Thymus (tissue), 11 donors: ENCODE measurements at regions not wholly inside any gene's neighbourhood (a gene's known extent, or its start where the extent isn't known, plus 50 kb on each side); places are given as distances from the start of the nearest gene placed in this dataset.

Source experiments
- DNase-seq, 9 donors: peaks; one replicate each; pipeline ENCODE4 v3.0.0-alpha.2; 2013; ENCODE audit warnings: low spot score in 9 of 9, low read depth in 6 of 9, missing footprints in 1 of 9
- H3K27ac ChIP-seq, 2 donors: one replicate each; pipeline ENCODE4 v1.5.1; 2013; ENCODE audit warnings: control low read depth in 1 of 2, low read depth in 1 of 2, low read length in 1 of 2, mild to moderate bottlenecking in 1 of 2, moderate library complexity in 1 of 2
- H3K27me3 ChIP-seq, 2 donors: one replicate each; pipeline ENCODE4 v1.5.1; 2013; ENCODE audit warnings: low read length in 1 of 2; ENCODE audit not compliant: control insufficient read depth in 2 of 2, insufficient read depth in 1 of 2
- H3K36me3 ChIP-seq, 2 donors: one replicate each; pipeline ENCODE4 v1.5.1; 2013; ENCODE audit warnings: low read length in 1 of 2, mild to moderate bottlenecking in 1 of 2, moderate library complexity in 1 of 2; ENCODE audit not compliant: control insufficient read depth in 2 of 2, insufficient read depth in 2 of 2
- H3K4me1 ChIP-seq, 2 donors: one replicate each; pipeline ENCODE4 v1.5.1; 2013; ENCODE audit warnings: low read length in 2 of 2; ENCODE audit not compliant: control insufficient read depth in 2 of 2, insufficient read depth in 2 of 2
- H3K4me3 ChIP-seq, 2 donors: one replicate each; pipeline ENCODE4 v1.5.1; 2013; ENCODE audit warnings: low read length in 2 of 2, control low read depth in 1 of 2, mild to moderate bottlenecking in 1 of 2
- H3K9me3 ChIP-seq, 2 donors: one replicate each; pipeline ENCODE4 v1.5.1; 2013; ENCODE audit warnings: low read length in 1 of 2, mild to moderate bottlenecking in 1 of 2; ENCODE audit not compliant: control insufficient read depth in 2 of 2, insufficient read depth in 1 of 2
- WGBS: extraction: QIAGEN DNeasy Blood & Tissue Kit; methylation state at CpG from one replicate; pipeline ENCODE4 v1.1.7; 2013; 5-methylcytosine and 5-hydroxymethylcytosine counted together
- donor health status: healthy.

GRCh38 chr2:65595630-65596029, 163.2 kb upstream of the SPRED2 start:
- Histone ChIP-seq H3K27ac (no peak overlapping the region), H3K27me3 (no peaks in the 10 kb centered on the region), H3K36me3 (no peaks in the 10 kb centered on the region), H3K9me3 (no peaks in the 10 kb centered on the region), H3K4me1 (no peaks in the 10 kb centered on the region), H3K4me3 (no peak overlapping the region)
- no peak for DNase-seq

- H3K4me3 ChIP-seq, result no peak overlapping the region
- no peaks in the 10 kb centered on the region for H3K4me1 ChIP-seq
- H3K27me3 ChIP-seq, result no peaks in the 10 kb centered on the region
- H3K27ac ChIP-seq, result no peak overlapping the region
- no peaks in the 10 kb centered on the region for H3K36me3 ChIP-seq
- H3K9me3 ChIP-seq, result no peaks in the 10 kb centered on the region
- DNase-seq, result no peak
Observed at GRCh38 chr2:65594150-65594549, 161.8 kb upstream of the SPRED2 start.

- WGBS, result 96% methylated on average over 2 of the region's 2 CpGs
- no peak for DNase-seq
- H3K36me3 ChIP-seq, result no peaks in the 10 kb centered on the region
- no peaks in the 10 kb centered on the region for H3K27me3 ChIP-seq
- no peaks in the 10 kb centered on the region for H3K4me1 ChIP-seq
- H3K4me3 ChIP-seq, result no peak overlapping the region
- no peak overlapping the region for H3K27ac ChIP-seq
- H3K9me3 ChIP-seq, result no peaks in the 10 kb centered on the region
Observed at GRCh38 chr2:65589667-65590066, 157.3 kb upstream of the SPRED2 start.

- no peak overlapping the region for H3K27ac ChIP-seq
- WGBS, result 98% methylated on average over 4 of the region's 4 CpGs
- H3K4me3 ChIP-seq, result no peak overlapping the region
Observed at GRCh38 chr2:65587779-65588178, 155.4 kb upstream of the SPRED2 start.

GRCh38 chr2:65586516-65586915, 154.1 kb upstream of the SPRED2 start:
- no peaks in the 10 kb centered on the region for H3K4me1 ChIP-seq
- 93% methylated on average over 4 of the region's 4 CpGs for WGBS

More at GRCh38 chr2:65587779-65588178, 155.4 kb upstream of the SPRED2 start:
- Histone ChIP-seq H3K27me3 (no peaks in the 10 kb centered on the region), H3K36me3 (no peaks in the 10 kb centered on the region), H3K4me1 (no peaks in the 10 kb centered on the region), H3K9me3 (no peaks in the 10 kb centered on the region)
- DNase-seq, result no peak

GRCh38 chr2:65583061-65583460, 150.7 kb upstream of the SPRED2 start:
- no peak for DNase-seq
- H3K36me3 ChIP-seq, result no peaks in the 10 kb centered on the region
- no peaks in the 10 kb centered on the region for H3K9me3 ChIP-seq
- no peaks in the 10 kb centered on the region for H3K27me3 ChIP-seq
- H3K27ac ChIP-seq, result no peak overlapping the region
- no peak overlapping the region for H3K4me3 ChIP-seq
- 85% methylated on average over 11 of the region's 11 CpGs for WGBS
- no peaks in the 10 kb centered on the region for H3K4me1 ChIP-seq

More at GRCh38 chr2:65586516-65586915, 154.1 kb upstream of the SPRED2 start:
- Histone ChIP-seq H3K36me3 (no peaks in the 10 kb centered on the region), H3K9me3 (no peaks in the 10 kb centered on the region), H3K27ac (no peak overlapping the region), H3K27me3 (no peaks in the 10 kb centered on the region), H3K4me3 (no peak overlapping the region)
- no peak for DNase-seq

- Histone ChIP-seq H3K36me3 (no peaks in the 10 kb centered on the region), H3K4me1 (no peaks in the 10 kb centered on the region), H3K4me3 (no peak overlapping the region), H3K9me3 (no peaks in the 10 kb centered on the region), H3K27ac (no peak overlapping the region), H3K27me3 (no peaks in the 10 kb centered on the region)
- no peak for DNase-seq
- WGBS, result over 99% methylated on average over 5 of the region's 5 CpGs
Observed at GRCh38 chr2:65582364-65582763, 150.0 kb upstream of the SPRED2 start.

- WGBS, result 77% methylated on average over 6 of the region's 6 CpGs
- Histone ChIP-seq H3K36me3 (no peaks in the 10 kb centered on the region), H3K4me1 (no peaks in the 10 kb centered on the region), H3K27me3 (no peaks in the 10 kb centered on the region), H3K4me3 (no peak overlapping the region), H3K27ac (no peak overlapping the region), H3K9me3 (no peaks in the 10 kb centered on the region)
- DNase-seq, result no peak
Observed at GRCh38 chr2:65580824-65581223, 148.4 kb upstream of the SPRED2 start.

GRCh38 chr2:65579506-65580235, 147.3 kb upstream of the SPRED2 start:
- WGBS, result 86% methylated on average over 10 of the region's 10 CpGs
- no peak for DNase-seq
- H3K4me3 ChIP-seq, result no peak overlapping the region

More at GRCh38 chr2:65579506-65580235, 147.3 kb upstream of the SPRED2 start:
- Histone ChIP-seq H3K36me3 (no peaks in the 10 kb centered on the region), H3K4me1 (no peaks in the 10 kb centered on the region), H3K9me3 (no peaks in the 10 kb centered on the region), H3K27ac (no peak overlapping the region), H3K27me3 (no peaks in the 10 kb centered on the region)
